Endothelial cell (in vitro differentiated cells): ENCODE measurements at regions not wholly inside any gene's neighbourhood (a gene's known extent, or its start where the extent isn't known, plus 50 kb on each side); places are given as distances from the start of the nearest gene placed in this dataset.
"Not testable (repeated sequence)": the region's sequence is repeated elsewhere in the genome, so short reads cannot be mapped to it uniquely, and the experiment has no call there.

Experiments
- DNase-seq: peaks from one replicate; pipeline ENCODE4 v3.0.0; 2021; ENCODE audit warnings: low spot score
- H3K27ac Mint-ChIP-seq: one replicate; pipeline ENCODE4 v1.8.0; 2021; ENCODE audit warnings: mixed read lengths, inconsistent platforms; ENCODE audit not compliant: unreplicated experiment
- H3K27me3 Mint-ChIP-seq: one replicate; pipeline ENCODE4 v1.8.0; 2021; ENCODE audit warnings: mild to moderate bottlenecking, moderate library complexity, mixed read lengths, inconsistent platforms; ENCODE audit not compliant: unreplicated experiment
- H3K36me3 Mint-ChIP-seq: one replicate; pipeline ENCODE4 v1.8.0; 2021; ENCODE audit warnings: mild to moderate bottlenecking, low read depth, mixed read lengths, inconsistent platforms; ENCODE audit not compliant: unreplicated experiment
- H3K4me1 Mint-ChIP-seq: one replicate; pipeline ENCODE4 v1.8.0; 2021; ENCODE audit warnings: mild to moderate bottlenecking, mixed read lengths, inconsistent platforms; ENCODE audit not compliant: unreplicated experiment
- H3K4me3 Mint-ChIP-seq: one replicate; pipeline ENCODE4 v1.8.0; 2021; ENCODE audit warnings: mild to moderate bottlenecking, mixed read lengths, inconsistent platforms; ENCODE audit not compliant: unreplicated experiment
- H3K9me3 Mint-ChIP-seq: one replicate; pipeline ENCODE4 v1.8.0; 2021; ENCODE audit warnings: mixed read lengths, inconsistent platforms; ENCODE audit not compliant: unreplicated experiment
- TF ChIP-seq, protein P1 (sequence below): fragments of 200-600 bp; sonication (generic); IDR thresholded peaks from one replicate; pipeline ENCODE4 v1.5.0; 2021; ENCODE audit warnings: antibody characterized with exemption; ENCODE audit not compliant: unreplicated experiment

GRCh38 chr17:62303476-62303875 is 76.9 kb upstream of the EFCAB3 start:
- no peaks in the 10 kb centered on the region for H3K4me1 Mint-ChIP-seq
- H3K27ac Mint-ChIP-seq: no peak overlapping the region
- H3K36me3 Mint-ChIP-seq: no peaks in the 10 kb centered on the region
- TF ChIP-seq, protein P1, sequence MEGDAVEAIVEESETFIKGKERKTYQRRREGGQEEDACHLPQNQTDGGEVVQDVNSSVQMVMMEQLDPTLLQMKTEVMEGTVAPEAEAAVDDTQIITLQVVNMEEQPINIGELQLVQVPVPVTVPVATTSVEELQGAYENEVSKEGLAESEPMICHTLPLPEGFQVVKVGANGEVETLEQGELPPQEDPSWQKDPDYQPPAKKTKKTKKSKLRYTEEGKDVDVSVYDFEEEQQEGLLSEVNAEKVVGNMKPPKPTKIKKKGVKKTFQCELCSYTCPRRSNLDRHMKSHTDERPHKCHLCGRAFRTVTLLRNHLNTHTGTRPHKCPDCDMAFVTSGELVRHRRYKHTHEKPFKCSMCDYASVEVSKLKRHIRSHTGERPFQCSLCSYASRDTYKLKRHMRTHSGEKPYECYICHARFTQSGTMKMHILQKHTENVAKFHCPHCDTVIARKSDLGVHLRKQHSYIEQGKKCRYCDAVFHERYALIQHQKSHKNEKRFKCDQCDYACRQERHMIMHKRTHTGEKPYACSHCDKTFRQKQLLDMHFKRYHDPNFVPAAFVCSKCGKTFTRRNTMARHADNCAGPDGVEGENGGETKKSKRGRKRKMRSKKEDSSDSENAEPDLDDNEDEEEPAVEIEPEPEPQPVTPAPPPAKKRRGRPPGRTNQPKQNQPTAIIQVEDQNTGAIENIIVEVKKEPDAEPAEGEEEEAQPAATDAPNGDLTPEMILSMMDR: no peak
- no peaks in the 10 kb centered on the region for H3K9me3 Mint-ChIP-seq
- no peaks in the 10 kb centered on the region for H3K27me3 Mint-ChIP-seq
- H3K4me3 Mint-ChIP-seq: no peak overlapping the region
- no peak for DNase-seq

- DNase-seq: no peak
- no peaks in the 10 kb centered on the region for H3K9me3 Mint-ChIP-seq
- H3K4me3 Mint-ChIP-seq: no peak overlapping the region
- TF ChIP-seq, protein P1: no peak
- no peak overlapping the region for H3K27ac Mint-ChIP-seq
- no peaks in the 10 kb centered on the region for H3K4me1 Mint-ChIP-seq
- no peaks in the 10 kb centered on the region for H3K36me3 Mint-ChIP-seq
- H3K27me3 Mint-ChIP-seq: no peaks in the 10 kb centered on the region
These were observed 79.7 kb upstream of the EFCAB3 start for GRCh38 chr17:62300697-62301096.

- not testable (repeated sequence) for H3K27me3 Mint-ChIP-seq, H3K4me3 Mint-ChIP-seq, H3K4me1 Mint-ChIP-seq, H3K9me3 Mint-ChIP-seq, H3K27ac Mint-ChIP-seq, DNase-seq, H3K36me3 Mint-ChIP-seq
These were observed 105.1 kb upstream of the EFCAB3 start for GRCh38 chr17:62275290-62275689.

DNA sequence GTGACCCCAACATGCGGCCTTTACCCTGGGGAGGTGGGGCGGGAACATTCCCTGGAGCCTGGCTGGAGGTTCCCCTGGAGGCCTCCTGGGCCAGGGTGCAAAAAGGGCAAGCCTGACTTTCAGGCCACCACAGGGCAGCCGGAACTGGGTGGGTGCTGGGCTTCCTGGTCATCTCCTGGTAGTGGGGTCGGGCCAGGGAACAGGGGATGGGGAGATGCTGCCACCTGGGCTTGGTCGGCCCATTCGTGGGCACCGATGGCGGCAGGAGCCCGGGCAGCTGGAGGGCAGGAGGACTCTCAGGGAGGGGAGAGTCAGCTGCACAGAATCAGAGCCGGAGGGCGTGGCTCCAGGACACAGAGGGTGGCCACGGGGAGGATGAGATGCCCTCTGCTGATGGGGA is 112.0 kb upstream of the EFCAB3 start:
- H3K36me3 Mint-ChIP-seq, DNase-seq, H3K27ac Mint-ChIP-seq, H3K27me3 Mint-ChIP-seq, H3K9me3 Mint-ChIP-seq, H3K4me1 Mint-ChIP-seq, H3K4me3 Mint-ChIP-seq: not testable (repeated sequence)

DNA sequence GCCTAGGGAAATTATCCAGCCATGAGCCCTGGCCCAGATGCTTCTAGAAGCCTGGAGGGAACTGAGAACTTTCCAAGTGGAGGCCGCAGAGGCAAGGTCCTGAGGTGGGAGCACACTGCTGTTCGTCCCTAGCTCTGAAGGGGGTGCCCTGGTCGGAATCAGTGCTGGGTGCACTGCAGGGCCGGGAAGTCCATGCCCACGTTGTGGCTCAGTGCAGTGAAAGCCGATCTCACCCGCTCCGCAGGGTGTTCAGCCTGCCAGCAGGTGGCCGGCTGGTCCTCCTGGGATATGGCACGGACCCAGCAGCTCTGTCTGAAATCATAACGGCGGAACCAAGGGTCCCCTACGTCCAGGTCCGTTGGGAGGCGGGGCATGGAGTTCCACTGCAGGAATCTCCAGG is 115.4 kb upstream of the EFCAB3 start:
- H3K4me3 Mint-ChIP-seq, H3K27ac Mint-ChIP-seq, DNase-seq, H3K27me3 Mint-ChIP-seq, H3K36me3 Mint-ChIP-seq, H3K4me1 Mint-ChIP-seq, H3K9me3 Mint-ChIP-seq: not testable (repeated sequence)

DNA sequence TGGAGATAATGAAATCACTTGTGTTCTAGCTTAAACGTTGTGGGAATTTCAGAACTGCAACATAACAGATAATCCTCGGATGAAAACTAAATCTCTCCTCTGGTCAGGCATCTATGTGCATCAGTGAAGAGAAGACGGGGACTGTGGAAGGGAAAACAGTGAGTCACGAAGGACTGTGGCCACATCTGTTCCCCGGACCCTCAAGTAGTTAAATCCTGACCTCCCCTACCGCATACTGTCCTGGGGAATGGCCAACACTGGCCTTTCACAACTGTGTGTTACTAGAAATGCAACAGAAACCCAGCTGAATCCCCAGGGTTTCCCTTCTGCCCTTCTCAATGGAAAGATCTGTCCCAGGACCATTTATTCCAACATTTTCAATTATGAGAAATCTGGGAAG is 124.6 kb upstream of the EFCAB3 start:
- not testable (repeated sequence) for H3K4me3 Mint-ChIP-seq, H3K9me3 Mint-ChIP-seq, H3K4me1 Mint-ChIP-seq, DNase-seq, H3K36me3 Mint-ChIP-seq, H3K27me3 Mint-ChIP-seq, H3K27ac Mint-ChIP-seq

DNA sequence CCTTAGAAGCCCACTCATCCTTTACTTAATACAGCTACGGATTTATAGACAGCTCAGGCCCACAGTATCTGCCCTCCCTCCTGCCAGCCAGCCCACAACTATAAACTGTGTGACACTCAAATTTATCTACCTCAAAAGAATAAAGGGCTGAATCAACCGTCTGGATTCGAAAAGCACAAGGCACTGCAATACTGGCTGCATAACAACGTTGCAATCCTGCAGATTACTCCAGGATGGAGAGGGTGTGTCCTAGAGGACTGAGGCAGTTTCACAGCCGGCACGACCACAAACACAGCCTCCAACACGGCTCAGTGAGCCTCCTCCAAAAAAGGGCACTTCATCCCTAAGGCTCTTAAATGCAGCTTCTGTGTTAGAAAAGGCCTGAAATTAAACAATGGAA is 138.3 kb upstream of the EFCAB3 start:
- DNase-seq, H3K27me3 Mint-ChIP-seq, H3K4me3 Mint-ChIP-seq, H3K27ac Mint-ChIP-seq, H3K4me1 Mint-ChIP-seq, H3K36me3 Mint-ChIP-seq, H3K9me3 Mint-ChIP-seq: not testable (repeated sequence)

- not testable (repeated sequence) for H3K9me3 Mint-ChIP-seq
These were observed 140.8 kb upstream of the EFCAB3 start for GRCh38 chr17:62239569-62239968.

GRCh38 chr17:62238551-62239338 is 141.6 kb upstream of the EFCAB3 start:
- not testable (repeated sequence) for H3K27me3 Mint-ChIP-seq, H3K36me3 Mint-ChIP-seq, H3K4me1 Mint-ChIP-seq, H3K27ac Mint-ChIP-seq, DNase-seq, H3K9me3 Mint-ChIP-seq, H3K4me3 Mint-ChIP-seq

More at GRCh38 chr17:62239569-62239968, 140.8 kb upstream of the EFCAB3 start:
- H3K27ac Mint-ChIP-seq, H3K4me1 Mint-ChIP-seq, H3K36me3 Mint-ChIP-seq, DNase-seq, H3K4me3 Mint-ChIP-seq, H3K27me3 Mint-ChIP-seq: not testable (repeated sequence)

DNA sequence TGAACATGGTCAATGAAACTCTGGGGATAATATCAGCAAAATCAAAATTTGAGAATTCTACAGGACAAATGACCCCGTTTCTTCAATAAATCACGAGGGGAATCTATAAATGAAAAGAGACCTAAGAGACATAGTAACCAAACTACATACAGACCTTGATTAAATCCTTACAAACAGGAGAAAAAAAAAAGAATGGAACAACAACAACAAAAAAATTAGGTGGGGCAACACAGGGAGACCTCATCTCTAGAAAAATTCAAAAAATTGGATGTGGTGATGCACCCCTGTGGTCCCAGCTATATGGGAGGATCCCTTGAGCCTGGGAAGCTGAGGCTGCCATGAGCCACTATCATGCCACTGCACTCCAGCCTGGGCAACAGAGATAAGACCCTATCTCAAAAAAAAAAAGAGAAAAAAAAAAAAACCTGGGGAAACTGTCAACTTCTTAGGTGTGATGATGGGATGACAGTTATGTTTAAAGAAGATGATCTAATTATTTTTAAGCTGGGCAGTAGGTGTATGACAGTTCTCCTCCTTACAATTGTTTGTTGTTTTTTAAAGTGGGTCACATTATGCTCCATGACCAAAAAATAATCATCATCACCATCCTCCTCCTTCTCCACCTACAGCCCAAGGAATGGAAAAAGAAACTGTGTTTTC is 146.4 kb upstream of the EFCAB3 start:
- not testable (repeated sequence) for DNase-seq, H3K4me3 Mint-ChIP-seq

More for the DNA sequence above, 146.4 kb upstream of the EFCAB3 start:
- H3K4me1 Mint-ChIP-seq, H3K27me3 Mint-ChIP-seq, H3K27ac Mint-ChIP-seq, H3K36me3 Mint-ChIP-seq, H3K9me3 Mint-ChIP-seq: not testable (repeated sequence)
